Right renal pelvis (tissue), 4 donors: ENCODE measurements at regions not wholly inside any gene's neighbourhood (a gene's known extent, or its start where the extent isn't known, plus 50 kb on each side); places are given as distances from the start of the nearest gene placed in this dataset.
A peak's percentile ranks its signal among the peaks of the same experiment; 100 is the strongest.

ENCODE experiments used
- DNase-seq, 4 donors: peaks; one replicate each; pipeline ENCODE4 v3.0.0-alpha.2; 2013; ENCODE audit warnings: low read depth in 4 of 4, low spot score in 3 of 4, missing footprints in 1 of 4

DNA sequence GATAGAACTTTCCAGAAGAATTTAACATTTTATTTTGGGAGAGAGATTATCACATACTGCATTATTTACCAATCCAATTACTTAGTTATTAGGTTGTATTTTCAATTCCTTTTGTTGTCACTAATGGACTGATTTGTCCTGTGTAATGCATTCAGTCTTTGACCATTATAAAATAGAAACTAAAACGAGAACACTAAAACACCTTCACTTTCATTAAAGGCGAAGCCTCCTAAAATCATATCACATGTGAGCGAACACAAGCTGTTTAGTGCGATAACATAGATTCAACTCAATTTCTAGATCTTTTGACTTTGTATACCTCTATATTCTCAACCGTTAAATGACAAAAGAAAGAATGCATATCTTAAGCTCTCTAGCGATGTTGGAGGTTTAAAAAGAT, 253.4 kb downstream of the VGLL3 start:
- no peak for DNase-seq

DNA sequence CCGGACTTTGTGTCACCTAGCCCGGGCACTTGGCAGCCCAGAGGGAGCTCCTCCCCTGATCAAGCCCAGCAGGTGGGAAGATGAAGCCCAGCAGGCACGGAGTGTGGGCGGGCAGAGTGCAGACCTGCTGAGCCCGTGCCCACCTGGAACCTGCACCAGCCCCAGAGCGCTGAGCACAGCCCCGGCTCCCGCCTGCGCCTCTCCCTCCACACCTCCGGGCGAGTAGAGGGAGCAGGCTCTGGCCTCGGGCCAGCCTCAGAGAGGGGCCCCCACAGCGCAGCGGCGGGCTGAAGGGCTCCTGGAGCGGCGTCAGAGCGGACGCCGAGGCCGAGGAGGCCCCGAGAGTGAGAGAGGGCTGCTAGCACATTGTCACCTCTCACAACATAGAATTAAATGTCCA, 257.7 kb downstream of the VGLL3 start:
- no peak for DNase-seq

DNA sequence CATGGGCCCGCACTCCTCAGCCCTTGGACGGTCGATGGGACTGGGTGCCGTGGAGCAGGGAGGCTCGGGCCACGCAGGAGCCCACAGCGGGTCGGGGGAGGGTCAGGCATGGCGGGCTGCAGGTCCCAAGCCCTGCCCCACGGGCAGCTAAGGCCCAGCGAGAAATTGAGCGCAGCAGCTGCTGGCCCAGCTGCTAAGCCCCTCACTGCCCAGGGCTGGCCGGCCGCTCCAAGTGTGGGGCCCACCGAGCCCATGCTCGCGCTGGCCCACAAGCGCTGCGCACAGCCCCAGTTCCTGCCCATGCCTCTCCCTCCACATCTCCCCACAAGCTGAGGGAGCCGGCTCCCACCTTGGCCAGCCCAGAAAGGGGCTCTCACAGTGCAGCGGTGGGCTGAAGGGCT, 259.4 kb downstream of the VGLL3 start:
- DNase-seq, result no peak

DNA sequence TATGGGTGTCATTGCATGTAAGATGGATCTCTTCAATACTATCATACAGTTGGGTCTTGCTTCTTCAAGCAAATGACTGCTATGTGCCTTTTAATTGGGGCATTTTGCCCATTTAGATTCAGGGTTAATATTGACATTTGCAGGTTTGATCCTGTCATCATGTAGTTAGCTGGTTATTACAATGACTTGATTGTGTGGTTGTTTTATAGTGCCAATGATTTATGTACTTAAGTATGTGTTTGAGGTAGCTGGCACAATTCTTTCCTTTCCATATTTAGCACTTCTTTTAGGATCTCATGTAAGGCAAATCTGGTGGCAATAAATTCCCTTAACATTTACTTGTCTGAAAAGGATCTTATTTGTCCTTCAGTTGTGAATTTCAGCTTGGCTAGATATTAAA, 267.5 kb downstream of the VGLL3 start:
- no peak for DNase-seq

DNA sequence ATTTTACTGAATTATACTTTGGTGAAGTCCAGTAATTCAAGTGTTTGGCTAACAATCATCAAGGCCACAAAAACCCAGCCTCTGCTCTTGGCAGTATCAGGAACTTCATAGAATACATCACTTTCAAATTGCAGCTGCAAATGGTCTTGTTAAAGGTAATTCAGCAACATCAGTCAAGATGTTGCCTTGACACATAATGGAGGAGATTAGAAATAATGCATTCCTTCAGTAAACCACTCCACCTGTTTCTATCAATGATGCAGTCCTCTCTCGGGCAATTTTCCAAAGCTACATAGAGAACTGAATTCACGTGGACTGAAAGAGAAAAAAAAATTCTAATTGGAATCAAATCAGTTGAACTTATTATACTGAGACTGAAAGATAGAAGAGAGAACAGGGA, 279.3 kb downstream of the VGLL3 start:
- DNase-seq, result no peak

GRCh38 chr3:86708893-86709292, 282.1 kb downstream of the VGLL3 start:
- no peak for DNase-seq

DNA sequence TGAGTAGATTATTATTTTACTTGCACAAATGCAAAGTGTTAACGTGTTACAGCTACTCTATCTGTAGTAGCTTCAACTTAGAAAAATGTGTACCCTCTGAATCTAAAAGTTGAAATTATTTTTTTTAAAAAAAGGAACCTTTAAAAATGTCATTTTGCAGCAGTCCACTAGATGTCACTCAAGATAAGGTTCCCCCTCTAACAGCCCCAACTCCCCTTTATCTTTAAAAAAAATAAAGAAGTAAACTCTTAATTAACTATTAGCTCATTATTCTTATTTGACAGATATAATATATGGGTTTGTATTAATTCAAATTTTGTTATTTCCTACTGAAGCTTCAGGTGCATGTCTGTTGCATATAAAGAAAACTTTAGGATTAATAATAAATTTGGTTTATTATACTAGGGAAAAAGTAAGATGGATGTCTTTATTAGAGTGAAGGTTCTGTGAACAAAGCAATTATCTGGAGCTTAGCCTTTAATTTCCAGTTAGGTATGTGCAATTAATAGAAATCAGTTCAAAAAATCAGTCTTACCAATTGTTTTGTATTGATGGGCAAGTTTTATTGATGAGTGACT, 288.5 kb downstream of the VGLL3 start:
- no peak for DNase-seq

- no peak for DNase-seq
Observed at GRCh38 chr3:86695752-86696151, 295.2 kb downstream of the VGLL3 start.

- peak in 3 of 4 donors; percentile 1 to 25 (median 12) for DNase-seq
Observed at GRCh38 chr3:86673991-86674390, 317.0 kb downstream of the VGLL3 start.

GRCh38 chr3:86661817-86662216, 329.1 kb downstream of the VGLL3 start:
- no peak for DNase-seq

- DNase-seq, result no peak
Observed at GRCh38 chr3:86658876-86659275, 332.1 kb downstream of the VGLL3 start.

DNA sequence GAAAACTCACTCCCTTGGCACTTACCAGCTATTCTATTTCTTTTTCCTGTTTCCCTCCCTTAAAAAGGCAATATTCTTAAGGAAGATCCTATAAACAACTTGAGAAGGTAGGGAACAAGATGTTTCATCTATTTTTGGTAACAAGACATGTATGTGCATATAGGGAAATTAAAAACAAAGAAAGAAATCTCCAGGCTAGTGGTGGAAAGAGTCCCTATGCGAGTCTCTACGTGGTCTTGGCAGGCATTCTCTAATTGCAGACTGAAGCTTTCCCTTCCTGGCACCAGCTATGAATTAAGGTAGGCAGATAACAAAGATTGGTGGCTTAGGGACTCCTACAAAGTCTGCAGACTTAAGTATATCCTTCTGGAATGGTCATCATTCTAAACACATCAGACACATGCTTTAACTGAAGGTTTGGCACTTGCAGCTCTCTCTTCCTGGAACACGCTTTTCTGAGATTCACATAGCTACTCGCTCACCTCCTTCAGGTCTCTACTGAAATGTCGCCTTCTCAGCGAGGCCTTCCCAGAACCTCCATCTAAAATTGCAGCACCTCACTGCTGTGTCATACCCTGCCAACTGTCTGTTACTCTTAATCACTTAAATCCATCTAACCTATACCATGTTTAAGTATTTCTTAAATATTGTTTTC, 336.0 kb downstream of the VGLL3 start:
- no peak for DNase-seq

- DNase-seq, result no peak
Observed at GRCh38 chr3:86653661-86654205, 337.2 kb downstream of the VGLL3 start.

DNA sequence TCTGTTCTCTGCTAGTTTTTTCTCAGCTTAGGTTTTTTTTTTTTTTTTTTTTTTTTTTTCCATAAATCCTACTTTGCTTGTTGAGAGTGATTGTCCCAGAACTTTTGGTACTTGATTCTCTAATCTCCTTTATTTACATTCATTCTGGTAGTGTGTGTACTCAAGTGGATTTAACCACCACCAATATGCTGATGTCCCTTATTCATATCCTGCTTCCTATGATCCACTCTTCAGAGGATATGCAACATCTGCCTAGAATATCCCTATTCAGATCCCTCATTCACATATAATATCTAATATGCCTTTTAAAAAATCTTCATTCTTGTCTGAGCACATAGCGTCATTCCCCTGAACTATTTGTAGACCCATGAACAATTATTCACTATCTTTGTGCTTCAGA, 342.9 kb downstream of the VGLL3 start:
- DNase-seq, result no peak

DNA sequence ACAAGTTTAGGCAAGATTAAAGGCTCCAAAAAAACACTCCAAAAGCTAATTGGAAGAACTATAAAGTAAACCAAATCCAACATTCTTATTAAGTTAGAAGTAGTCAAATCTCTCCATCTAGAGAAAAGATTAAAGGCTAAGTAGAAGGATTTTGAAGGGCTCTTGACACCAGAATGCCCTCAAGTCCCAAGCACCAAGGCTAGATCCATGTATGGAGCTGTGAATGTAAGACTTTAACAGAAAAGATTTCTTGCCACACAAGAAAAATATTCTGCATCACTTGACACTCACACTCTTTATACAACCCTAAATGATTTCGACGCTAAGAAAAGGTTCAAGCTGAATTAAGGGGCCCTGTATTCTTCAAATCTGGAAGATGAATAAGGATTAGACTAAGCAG, 345.2 kb downstream of the VGLL3 start:
- DNase-seq, result no peak

- DNase-seq, result no peak
Observed at GRCh38 chr3:86634361-86634760, 356.6 kb downstream of the VGLL3 start.

- DNase-seq, result no peak
Observed at GRCh38 chr3:86629511-86629910, 361.4 kb downstream of the VGLL3 start.

- DNase-seq, result no peak
Observed at GRCh38 chr3:86624192-86624591, 366.8 kb downstream of the VGLL3 start.

DNA sequence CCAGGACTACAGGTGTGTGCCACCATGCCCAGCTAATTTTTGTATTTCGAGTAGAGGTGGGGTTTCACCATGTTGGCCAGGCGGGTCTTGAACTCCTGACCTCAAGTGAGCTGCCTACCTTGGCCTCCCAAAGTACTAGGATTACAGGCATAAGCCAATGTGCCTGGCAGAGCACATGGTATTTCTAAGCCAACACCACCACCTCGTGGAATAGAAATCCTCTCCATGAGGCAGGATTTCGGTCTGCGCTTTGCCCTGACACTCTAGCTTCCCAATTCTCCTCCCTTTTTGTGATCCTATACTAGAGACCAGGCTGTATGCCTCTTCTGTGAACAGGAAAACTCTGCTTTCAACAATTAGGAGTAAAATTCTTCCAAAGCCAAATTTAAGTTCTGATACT, 372.2 kb downstream of the VGLL3 start:
- no peak for DNase-seq

DNA sequence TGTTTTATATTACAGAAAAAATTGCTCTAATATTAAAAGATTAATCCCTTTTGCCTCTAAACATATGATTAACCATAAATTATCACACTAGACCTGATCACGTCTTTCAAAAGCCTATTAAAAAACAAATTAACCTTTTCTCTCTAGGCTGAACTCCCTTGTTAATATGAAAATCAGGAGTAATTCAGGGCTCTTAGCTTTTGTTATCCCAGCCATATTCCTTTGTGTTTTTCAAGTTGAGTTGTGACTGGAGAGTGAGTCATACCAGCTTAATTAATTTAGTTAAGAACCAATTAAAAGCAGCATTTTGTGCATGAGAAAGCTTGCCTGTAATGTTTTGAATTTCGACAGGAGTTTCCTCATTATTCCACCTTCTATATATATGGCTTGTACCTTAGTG, 385.8 kb downstream of the VGLL3 start:
- DNase-seq, result no peak

DNA sequence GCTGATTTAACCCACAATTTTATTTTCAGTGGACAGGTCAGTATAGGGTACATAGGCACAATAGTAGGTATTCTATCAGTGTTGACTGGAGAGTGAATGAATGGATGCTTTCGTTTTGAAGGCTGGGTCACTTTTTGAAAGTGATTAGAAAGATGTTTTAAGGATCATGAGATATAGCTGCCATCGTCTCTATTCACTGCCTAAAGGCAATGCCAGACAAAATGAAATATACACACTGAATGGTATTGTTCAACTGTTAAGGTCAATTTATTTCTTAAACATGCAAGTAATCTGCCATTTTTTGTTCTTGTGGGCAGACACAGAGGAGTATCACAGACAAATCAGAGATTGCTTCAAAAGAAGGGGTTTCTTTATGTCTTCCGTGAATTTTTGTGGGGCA, 395.3 kb downstream of the VGLL3 start:
- DNase-seq, result no peak

DNA sequence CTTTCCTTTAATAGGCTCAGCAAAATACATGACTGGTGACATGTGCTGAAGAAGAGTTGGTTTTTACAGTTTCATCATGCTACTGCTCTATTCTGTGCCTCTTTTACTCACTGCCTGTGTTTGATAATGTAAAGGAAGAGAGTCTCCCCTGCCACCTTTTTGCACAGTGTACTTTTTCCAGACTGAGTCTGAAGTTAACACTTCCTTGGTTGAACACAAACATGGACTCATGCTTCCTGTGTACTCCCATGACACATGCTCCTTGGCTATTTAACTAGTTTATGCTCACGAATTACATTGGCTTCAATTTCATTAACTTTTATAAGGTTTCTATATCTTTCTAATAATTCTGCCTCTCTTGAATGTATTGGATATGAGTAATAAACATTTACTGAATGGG, 396.1 kb downstream of the VGLL3 start:
- no peak for DNase-seq

DNA sequence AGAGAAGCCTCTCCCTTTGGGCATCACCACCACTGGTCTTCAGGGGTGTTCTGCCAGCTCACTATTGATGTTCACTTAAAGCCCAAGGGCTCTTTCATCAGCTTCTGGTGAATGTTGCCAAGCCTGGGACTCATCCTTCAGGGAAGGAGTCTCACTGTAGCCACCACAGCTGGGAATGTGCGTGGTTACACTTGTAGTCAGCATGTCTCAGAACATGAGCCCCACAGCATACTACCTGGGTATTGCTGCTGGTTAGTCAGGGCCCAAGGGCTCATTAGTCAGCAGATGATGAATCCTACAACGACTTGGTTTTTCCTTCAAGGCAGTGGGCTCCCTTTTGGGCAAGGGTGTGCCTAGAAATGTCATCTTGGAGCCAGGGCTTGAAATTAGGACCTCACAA, 412.9 kb downstream of the VGLL3 start:
- DNase-seq, result no peak
